ENCODE measurements at regions not wholly inside any gene's neighbourhood (a gene's known extent, or its start where the extent isn't known, plus 50 kb on each side); places are given as distances from the start of the nearest gene placed in this dataset.

- TF ChIP-seq CTCF (IDR thresholded peaks at IDR 0.05) (no peak), RAD21 (IDR thresholded peaks at IDR 0.05; ENCODE audit: low read length) (no peak), MAX (IDR thresholded peaks at IDR 0.05; ENCODE audit: low read depth) (no peak), JUND (IDR thresholded peaks at IDR 0.05) (no peak), EP300 (IDR thresholded peaks at IDR 0.05; ENCODE audit: borderline replicate concordance in 1 of 2, low read depth in 1 of 2, low read length in 1 of 2) (no peak)
Measured at GRCh38 chr14:101492716-101493115, 68.6 kb upstream of the DIO3 start.

All from SK-N-SH (cell line).